A549 (cell line): ENCODE measurements at regions not wholly inside any gene's neighbourhood (a gene's known extent, or its start where the extent isn't known, plus 50 kb on each side); places are given as distances from the start of the nearest gene placed in this dataset.

Experiments
- ATAC-seq, 2 experiments: fragments of 200-7000 bp in 1 of 2; fragments of >200 bp in 1 of 2; cut with Nextera tagmentation in 1 of 2; cut with Tn5 transposase in 1 of 2; 3 replicates each; pipeline versions ENCODE4 v1.8.0 to v1.9.1; 2018 to 2020; ENCODE audit warnings: mild to moderate bottlenecking in 1 of 2, moderate library complexity in 1 of 2
- CTCF ChIA-PET: fragments of 300-600 bp; sonication (Branson Sonifier 250); formaldehyde crosslinking; extraction: SDS; loops from one replicate; lab custom pipeline; 2021; ENCODE audit warnings: antibody characterized with exemption, inconsistent platforms; lab: Yijun Ruan, JAX
- POLR2A ChIA-PET: fragments of 350-600 bp; formaldehyde crosslinking; extraction: SDS; loops from one replicate; lab custom pipeline; 2021; ENCODE audit warnings: antibody characterized with exemption, inconsistent platforms; lab: Yijun Ruan, JAX
- DNase-seq, 2 experiments: peaks; one replicate each; pipeline versions ENCODE4 v3.0.0 to v3.0.0-alpha.2; 2011 to 2016; ENCODE audit warnings: low read depth in 1 of 2, low spot score in 1 of 2
- FAIRE-seq: peaks from 2 replicates; lab custom pipeline; 2011; peaks lifted over from hg19 to GRCh38; lab: Jason Lieb, UNC
- H3K27ac ChIP-seq, 2 experiments: fragments of >200 bp; sonication (Bioruptor Twin); formaldehyde crosslinking; 3 replicates each; pipeline ENCODE4 v1.5.1; 2016 to 2017
- H3K4me1 ChIP-seq: fragments of >200 bp; sonication (Bioruptor Twin); formaldehyde crosslinking; 3 replicates; pipeline ENCODE4 v1.6.1; 2016
- H3K4me2 ChIP-seq: fragments of >200 bp; sonication (Bioruptor Twin); formaldehyde crosslinking; 3 replicates; pipeline ENCODE4 v1.6.1; 2016
- H3K4me3 ChIP-seq: fragments of >200 bp; sonication (Bioruptor Twin); formaldehyde crosslinking; 3 replicates; pipeline ENCODE4 v1.5.1; 2016
- H3K9me3 ChIP-seq: fragments of >200 bp; sonication (Bioruptor Twin); formaldehyde crosslinking; 3 replicates; pipeline ENCODE4 v1.6.1; 2016
- CBX8 ChIP-seq: fragments of 200-600 bp; sonication (generic); IDR thresholded peaks from 2 replicates; pipeline ENCODE4 v1.6.1; 2016
- EHF ChIP-seq: fragments of 250-450 bp; sonication (Bioruptor Pico); IDR thresholded peaks from 2 replicates; pipeline ENCODE4 v1.5.0; 2020; ENCODE audit warnings: mild to moderate bottlenecking
- HEYL ChIP-seq: fragments of 250-450 bp; sonication (Bioruptor Pico); IDR thresholded peaks from 2 replicates; pipeline ENCODE4 v1.8.0; 2021; ENCODE audit warnings: mild to moderate bottlenecking, moderate library complexity
- JUN ChIP-seq, 2 experiments: fragments of >200 bp; sonication (Bioruptor Twin); formaldehyde crosslinking; IDR thresholded peaks; 2 replicates in 1 of 2; 3 replicates in 1 of 2; pipeline ENCODE4 v1.6.1; 2016 to 2017
- KDM1A ChIP-seq: fragments of 200-600 bp; sonication (generic); IDR thresholded peaks from 2 replicates; pipeline ENCODE4 v1.6.1; 2016; ENCODE audit warnings: low read depth, mild to moderate bottlenecking
- MYC ChIP-seq: IDR thresholded peaks from 2 replicates; pipeline ENCODE4 v1.6.1; 2012; ENCODE audit warnings: mild to moderate bottlenecking, inconsistent platforms, low read length, improper control_type of control experiment, borderline replicate concordance
- NFE2L2 ChIP-seq: fragments of 150-350 bp; conservative IDR thresholded peaks from 2 replicates; pipeline ENCODE4 v1.6.1; 2014; ENCODE audit warnings: low read length
- RCOR1 ChIP-seq: fragments of 150-350 bp; IDR thresholded peaks from 2 replicates; pipeline ENCODE4 v1.6.1; 2014; ENCODE audit warnings: antibody characterized with exemption, low read length, low read depth
- SREBF2 ChIP-seq: fragments of 450-650 bp; IDR thresholded peaks from 2 replicates; pipeline ENCODE4 v1.6.1; 2014; ENCODE audit warnings: mild to moderate bottlenecking, moderate library complexity
- TP53 ChIP-seq: fragments of 250-450 bp; sonication (Bioruptor Pico); IDR thresholded peaks from 2 replicates; pipeline ENCODE4 v1.5.0; 2021; ENCODE audit warnings: mild to moderate bottlenecking, moderate library complexity
- WGBS: methylation state at CpG from one replicate; pipeline ENCODE4 v1.1.6; 2017; ENCODE audit errors: missing lambda C conversion rate; 5-methylcytosine and 5-hydroxymethylcytosine counted together
- TF ChIP-seq, protein P1 (sequence below): fragments of 150-350 bp; IDR thresholded peaks from 2 replicates; pipeline ENCODE4 v1.6.1; 2014; ENCODE audit warnings: low read depth, mild to moderate bottlenecking, low read length
- TF ChIP-seq, protein P2 (sequence below): IDR thresholded peaks from 2 replicates; pipeline ENCODE4 v1.6.1; 2012

DNA sequence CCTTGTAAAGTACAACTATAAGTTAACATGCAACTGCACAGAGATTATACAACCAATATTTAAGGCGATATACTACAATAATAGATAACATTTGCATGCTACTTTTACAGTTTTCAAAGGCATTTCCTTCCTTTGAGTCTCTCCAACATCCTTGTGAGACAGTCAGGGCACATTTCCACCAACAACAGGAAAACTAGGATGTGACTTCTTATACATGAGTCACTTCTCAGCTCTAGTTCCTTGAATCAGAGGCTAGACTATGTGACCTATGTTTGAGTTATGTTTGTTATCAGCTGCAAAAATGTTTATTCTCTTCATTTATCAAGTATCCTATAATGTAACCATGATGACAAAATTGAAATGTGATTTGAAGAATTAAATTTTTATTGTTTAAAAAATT is 51.7 kb upstream of the TFAP2D start:
- DNase-seq (no peak), ATAC-seq (no peak), FAIRE-seq (no peak)
- no peak for TF ChIP-seq MYC
- TF ChIP-seq TP53 (CRISPR knock-in tag) = no peak
- TF ChIP-seq JUN (IDR thresholded peaks at IDR 0.05) = no peak
- TF ChIP-seq RCOR1 = no peak
- no peak for TF ChIP-seq SREBF2
- no peak for TF ChIP-seq EHF (CRISPR knock-in tag)
- TF ChIP-seq CBX8 = no peak
- TF ChIP-seq, protein P1, sequence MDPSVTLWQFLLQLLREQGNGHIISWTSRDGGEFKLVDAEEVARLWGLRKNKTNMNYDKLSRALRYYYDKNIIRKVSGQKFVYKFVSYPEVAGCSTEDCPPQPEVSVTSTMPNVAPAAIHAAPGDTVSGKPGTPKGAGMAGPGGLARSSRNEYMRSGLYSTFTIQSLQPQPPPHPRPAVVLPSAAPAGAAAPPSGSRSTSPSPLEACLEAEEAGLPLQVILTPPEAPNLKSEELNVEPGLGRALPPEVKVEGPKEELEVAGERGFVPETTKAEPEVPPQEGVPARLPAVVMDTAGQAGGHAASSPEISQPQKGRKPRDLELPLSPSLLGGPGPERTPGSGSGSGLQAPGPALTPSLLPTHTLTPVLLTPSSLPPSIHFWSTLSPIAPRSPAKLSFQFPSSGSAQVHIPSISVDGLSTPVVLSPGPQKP = no peak
- no peak for TF ChIP-seq KDM1A
- no peak for TF ChIP-seq HEYL
- TF ChIP-seq, protein P2, sequence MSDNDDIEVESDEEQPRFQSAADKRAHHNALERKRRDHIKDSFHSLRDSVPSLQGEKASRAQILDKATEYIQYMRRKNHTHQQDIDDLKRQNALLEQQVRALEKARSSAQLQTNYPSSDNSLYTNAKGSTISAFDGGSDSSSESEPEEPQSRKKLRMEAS = no peak
- no peak for TF ChIP-seq NFE2L2
- no peaks in the 10 kb centered on the region for H3K4me1 ChIP-seq
- H3K4me2 ChIP-seq = no peak overlapping the region
- no peak overlapping the region for H3K27ac ChIP-seq
- no peaks in the 10 kb centered on the region for H3K9me3 ChIP-seq
- ChIA-PET POLR2A (no interaction called here), CTCF (no interaction called here)
- no peak overlapping the region for H3K4me3 ChIP-seq
- 4% methylated on average over 1 of the region's 1 CpG for WGBS
